ENCODE measurements at regions not wholly inside any gene's neighbourhood (a gene's known extent, or its start where the extent isn't known, plus 50 kb on each side); places are given as distances from the start of the nearest gene placed in this dataset.

DNA sequence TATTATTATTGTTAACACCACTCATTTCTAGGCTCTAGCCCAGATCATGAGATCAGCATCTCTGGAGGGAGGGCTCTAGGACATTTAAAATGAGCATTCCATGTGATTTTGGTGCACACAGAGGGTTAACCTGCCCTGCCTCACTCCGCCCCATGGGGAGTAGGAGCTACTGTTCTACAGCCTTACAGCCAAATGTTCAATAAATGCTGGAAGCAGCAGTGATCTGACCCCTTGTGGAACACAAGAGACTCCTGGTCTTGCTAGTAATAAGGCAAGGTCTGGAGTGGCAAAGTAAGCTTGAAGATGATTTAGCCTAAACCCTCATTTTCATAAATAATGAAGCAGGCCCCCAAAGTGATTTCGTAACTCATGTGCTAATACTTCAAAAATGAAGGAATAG, 166.4 kb upstream of the EOMES start (continued):
- TF ChIP-seq, protein P1, sequence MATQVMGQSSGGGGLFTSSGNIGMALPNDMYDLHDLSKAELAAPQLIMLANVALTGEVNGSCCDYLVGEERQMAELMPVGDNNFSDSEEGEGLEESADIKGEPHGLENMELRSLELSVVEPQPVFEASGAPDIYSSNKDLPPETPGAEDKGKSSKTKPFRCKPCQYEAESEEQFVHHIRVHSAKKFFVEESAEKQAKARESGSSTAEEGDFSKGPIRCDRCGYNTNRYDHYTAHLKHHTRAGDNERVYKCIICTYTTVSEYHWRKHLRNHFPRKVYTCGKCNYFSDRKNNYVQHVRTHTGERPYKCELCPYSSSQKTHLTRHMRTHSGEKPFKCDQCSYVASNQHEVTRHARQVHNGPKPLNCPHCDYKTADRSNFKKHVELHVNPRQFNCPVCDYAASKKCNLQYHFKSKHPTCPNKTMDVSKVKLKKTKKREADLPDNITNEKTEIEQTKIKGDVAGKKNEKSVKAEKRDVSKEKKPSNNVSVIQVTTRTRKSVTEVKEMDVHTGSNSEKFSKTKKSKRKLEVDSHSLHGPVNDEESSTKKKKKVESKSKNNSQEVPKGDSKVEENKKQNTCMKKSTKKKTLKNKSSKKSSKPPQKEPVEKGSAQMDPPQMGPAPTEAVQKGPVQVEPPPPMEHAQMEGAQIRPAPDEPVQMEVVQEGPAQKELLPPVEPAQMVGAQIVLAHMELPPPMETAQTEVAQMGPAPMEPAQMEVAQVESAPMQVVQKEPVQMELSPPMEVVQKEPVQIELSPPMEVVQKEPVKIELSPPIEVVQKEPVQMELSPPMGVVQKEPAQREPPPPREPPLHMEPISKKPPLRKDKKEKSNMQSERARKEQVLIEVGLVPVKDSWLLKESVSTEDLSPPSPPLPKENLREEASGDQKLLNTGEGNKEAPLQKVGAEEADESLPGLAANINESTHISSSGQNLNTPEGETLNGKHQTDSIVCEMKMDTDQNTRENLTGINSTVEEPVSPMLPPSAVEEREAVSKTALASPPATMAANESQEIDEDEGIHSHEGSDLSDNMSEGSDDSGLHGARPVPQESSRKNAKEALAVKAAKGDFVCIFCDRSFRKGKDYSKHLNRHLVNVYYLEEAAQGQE (IDR thresholded peaks at IDR 0.05; ENCODE audit: low read depth), result no peak
- TF ChIP-seq RAD21 (IDR thresholded peaks at IDR 0.05; ENCODE audit: low read depth) (no peak), SIN3A (IDR thresholded peaks at IDR 0.05; ENCODE audit: low read depth) (no peak), SRF (IDR thresholded peaks at IDR 0.05; ENCODE audit: low read depth) (no peak)
- TF ChIP-seq, protein P2, sequence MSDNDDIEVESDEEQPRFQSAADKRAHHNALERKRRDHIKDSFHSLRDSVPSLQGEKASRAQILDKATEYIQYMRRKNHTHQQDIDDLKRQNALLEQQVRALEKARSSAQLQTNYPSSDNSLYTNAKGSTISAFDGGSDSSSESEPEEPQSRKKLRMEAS (IDR thresholded peaks at IDR 0.05), result no peak

DNA sequence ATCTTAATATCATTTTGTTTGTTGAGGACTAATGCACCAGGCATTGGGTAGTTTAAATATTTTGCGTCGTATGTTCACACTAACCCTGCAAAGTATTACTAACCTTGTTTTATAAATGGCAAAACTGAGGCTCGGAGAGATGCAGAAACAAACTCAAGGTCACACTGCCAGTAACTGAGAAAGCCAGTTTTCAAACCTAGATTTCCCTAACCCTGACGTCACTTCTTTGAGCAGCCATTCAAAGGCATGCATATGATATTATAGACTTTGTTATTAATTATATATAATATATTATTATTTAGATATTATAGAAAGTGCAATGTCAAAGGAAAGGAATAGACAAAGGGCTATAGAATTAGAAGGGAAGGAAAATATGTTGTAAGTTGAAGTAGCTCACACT, 167.6 kb upstream of the EOMES start:
- Histone ChIP-seq H3K36me3 (ENCODE audit: control insufficient read depth in 1 of 2, insufficient read depth in 2 of 2, low read length in 2 of 2) (no peaks in the 10 kb centered on the region), H3K79me2 (ENCODE audit: insufficient read depth, low read length) (no peaks in the 10 kb centered on the region), H2AFZ (ENCODE audit: low read depth, low read length, poor library complexity, severe bottlenecking) (no peak overlapping the region), H3K9me2 (ENCODE audit: insufficient read depth) (no peaks in the 10 kb centered on the region), H3K9me3 (ENCODE audit: control insufficient read depth in 1 of 2, insufficient read depth in 1 of 2, low read depth in 1 of 2, low read length in 2 of 2) (no peaks in the 10 kb centered on the region), H3K4me3 (replicated peaks in 1 of 2; ENCODE audit: low read depth in 1 of 2, low read length in 2 of 2) (no peak overlapping the region), H3K9ac (ENCODE audit: low read length) (no peak overlapping the region), H3K27me3 (ENCODE audit: insufficient read depth, low read length) (no peaks in the 10 kb centered on the region), H4K20me1 (ENCODE audit: insufficient read depth) (no peaks in the 10 kb centered on the region), H3K27ac (ENCODE audit: low read depth, low read length) (no peak overlapping the region), H3K4me2 (ENCODE audit: low read length) (no peak overlapping the region), H3K4me1 (ENCODE audit: control insufficient read depth in 1 of 2, insufficient read depth in 2 of 2, low read length in 2 of 2) (no peaks in the 10 kb centered on the region)
- ChIA-PET CTCF (no interaction called here), RAD21 (ENCODE audit: low non-redundant PET in 1 of 2, low total read pairs in 2 of 2, uncharacterized antibody in 2 of 2, unreplicated experiment in 2 of 2) (no interaction called here), POLR2A (no interaction called here)
- DNase-seq (ENCODE audit: low read depth, low spot score) (no peak), ATAC-seq (no peak)
- no TSS peak for BruUV-seq (replicated peaks)
- intact Hi-C loops (cut with micrococcal nuclease), result no loop called here
- TF ChIP-seq CBX3 (IDR thresholded peaks at IDR 0.05; ENCODE audit: low read depth), result no peak
- TF ChIP-seq POLR2A (IDR thresholded peaks at IDR 0.05; ENCODE audit: borderline replicate concordance, extremely low read depth, insufficient read depth, insufficient read length), result no peak
- no peak for TF ChIP-seq EZH2phosphoT487 (IDR thresholded peaks at IDR 0.05; ENCODE audit: borderline replicate concordance)
- TF ChIP-seq FOSL1 (IDR thresholded peaks at IDR 0.05; ENCODE audit: low read depth), result no peak
- TF ChIP-seq POLR2AphosphoS5 (IDR thresholded peaks at IDR 0.05; ENCODE audit: low read depth, low read length), result no peak
- TF ChIP-seq, protein P3, sequence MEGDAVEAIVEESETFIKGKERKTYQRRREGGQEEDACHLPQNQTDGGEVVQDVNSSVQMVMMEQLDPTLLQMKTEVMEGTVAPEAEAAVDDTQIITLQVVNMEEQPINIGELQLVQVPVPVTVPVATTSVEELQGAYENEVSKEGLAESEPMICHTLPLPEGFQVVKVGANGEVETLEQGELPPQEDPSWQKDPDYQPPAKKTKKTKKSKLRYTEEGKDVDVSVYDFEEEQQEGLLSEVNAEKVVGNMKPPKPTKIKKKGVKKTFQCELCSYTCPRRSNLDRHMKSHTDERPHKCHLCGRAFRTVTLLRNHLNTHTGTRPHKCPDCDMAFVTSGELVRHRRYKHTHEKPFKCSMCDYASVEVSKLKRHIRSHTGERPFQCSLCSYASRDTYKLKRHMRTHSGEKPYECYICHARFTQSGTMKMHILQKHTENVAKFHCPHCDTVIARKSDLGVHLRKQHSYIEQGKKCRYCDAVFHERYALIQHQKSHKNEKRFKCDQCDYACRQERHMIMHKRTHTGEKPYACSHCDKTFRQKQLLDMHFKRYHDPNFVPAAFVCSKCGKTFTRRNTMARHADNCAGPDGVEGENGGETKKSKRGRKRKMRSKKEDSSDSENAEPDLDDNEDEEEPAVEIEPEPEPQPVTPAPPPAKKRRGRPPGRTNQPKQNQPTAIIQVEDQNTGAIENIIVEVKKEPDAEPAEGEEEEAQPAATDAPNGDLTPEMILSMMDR (IDR thresholded peaks at IDR 0.05 in 2 of 3, conservative IDR thresholded peaks at IDR 0.05 in 1 of 3; ENCODE audit: borderline replicate concordance in 1 of 3, insufficient read depth in 1 of 3, low read depth in 2 of 3, low read length in 2 of 3), result no peak
- no peak for TF ChIP-seq ELF1 (IDR thresholded peaks at IDR 0.05; ENCODE audit: borderline replicate concordance, low read depth)
- TF ChIP-seq JUND (IDR thresholded peaks at IDR 0.05), result no peak
- no peak for TF ChIP-seq RAD21 (IDR thresholded peaks at IDR 0.05; ENCODE audit: low read depth)
- no peak for TF ChIP-seq EZH2 (IDR thresholded peaks at IDR 0.05)
- no peak for TF ChIP-seq ZFX (IDR thresholded peaks at IDR 0.05)
- TF ChIP-seq SRF (IDR thresholded peaks at IDR 0.05; ENCODE audit: low read depth), result no peak
- no peak for TF ChIP-seq ZNF274 (IDR thresholded peaks at IDR 0.05; ENCODE audit: low read depth, low read length)
- TF ChIP-seq, protein P2 (IDR thresholded peaks at IDR 0.05), result no peak
- no peak for TF ChIP-seq TCF7L2 (IDR thresholded peaks at IDR 0.05; ENCODE audit: borderline replicate concordance, extremely low read depth, insufficient read depth, insufficient read length)
- TF ChIP-seq, protein P4, sequence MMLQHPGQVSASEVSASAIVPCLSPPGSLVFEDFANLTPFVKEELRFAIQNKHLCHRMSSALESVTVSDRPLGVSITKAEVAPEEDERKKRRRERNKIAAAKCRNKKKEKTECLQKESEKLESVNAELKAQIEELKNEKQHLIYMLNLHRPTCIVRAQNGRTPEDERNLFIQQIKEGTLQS (IDR thresholded peaks at IDR 0.05), result no peak
- TF ChIP-seq YY1 (IDR thresholded peaks at IDR 0.05; ENCODE audit: extremely low read depth, insufficient replicate concordance, low read depth, low read length), result no peak
